ENCODE measurements at regions not wholly inside any gene's neighbourhood (a gene's known extent, or its start where the extent isn't known, plus 50 kb on each side); places are given as distances from the start of the nearest gene placed in this dataset.
A peak's percentile ranks its signal among the peaks of the same experiment; 100 is the strongest.

DNA sequence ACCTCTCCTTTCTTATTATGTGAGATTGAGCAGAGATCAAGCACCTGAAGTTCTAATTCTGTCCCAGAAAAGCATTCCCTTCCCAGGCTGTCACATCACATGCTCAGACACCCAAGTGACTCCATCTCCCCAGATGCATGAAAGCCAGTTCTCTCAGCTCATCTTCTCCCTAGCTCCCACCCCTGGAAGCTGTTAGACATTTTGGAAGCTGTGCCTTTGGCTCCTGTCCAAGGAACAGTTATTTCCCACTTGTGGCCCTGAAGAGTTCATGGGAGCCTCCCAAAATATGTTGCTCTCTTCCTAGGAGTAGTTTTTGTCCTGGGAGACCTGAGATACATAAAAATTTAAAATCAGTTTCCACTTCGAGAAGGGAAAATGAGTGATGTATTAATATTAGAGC lies 161.4 kb upstream of the GAS1 start:
- no peak overlapping the region for H3K27ac ChIP-seq
- TF ChIP-seq, protein P1, sequence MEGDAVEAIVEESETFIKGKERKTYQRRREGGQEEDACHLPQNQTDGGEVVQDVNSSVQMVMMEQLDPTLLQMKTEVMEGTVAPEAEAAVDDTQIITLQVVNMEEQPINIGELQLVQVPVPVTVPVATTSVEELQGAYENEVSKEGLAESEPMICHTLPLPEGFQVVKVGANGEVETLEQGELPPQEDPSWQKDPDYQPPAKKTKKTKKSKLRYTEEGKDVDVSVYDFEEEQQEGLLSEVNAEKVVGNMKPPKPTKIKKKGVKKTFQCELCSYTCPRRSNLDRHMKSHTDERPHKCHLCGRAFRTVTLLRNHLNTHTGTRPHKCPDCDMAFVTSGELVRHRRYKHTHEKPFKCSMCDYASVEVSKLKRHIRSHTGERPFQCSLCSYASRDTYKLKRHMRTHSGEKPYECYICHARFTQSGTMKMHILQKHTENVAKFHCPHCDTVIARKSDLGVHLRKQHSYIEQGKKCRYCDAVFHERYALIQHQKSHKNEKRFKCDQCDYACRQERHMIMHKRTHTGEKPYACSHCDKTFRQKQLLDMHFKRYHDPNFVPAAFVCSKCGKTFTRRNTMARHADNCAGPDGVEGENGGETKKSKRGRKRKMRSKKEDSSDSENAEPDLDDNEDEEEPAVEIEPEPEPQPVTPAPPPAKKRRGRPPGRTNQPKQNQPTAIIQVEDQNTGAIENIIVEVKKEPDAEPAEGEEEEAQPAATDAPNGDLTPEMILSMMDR (conservative IDR thresholded peaks at IDR 0.05) = no peak

DNA sequence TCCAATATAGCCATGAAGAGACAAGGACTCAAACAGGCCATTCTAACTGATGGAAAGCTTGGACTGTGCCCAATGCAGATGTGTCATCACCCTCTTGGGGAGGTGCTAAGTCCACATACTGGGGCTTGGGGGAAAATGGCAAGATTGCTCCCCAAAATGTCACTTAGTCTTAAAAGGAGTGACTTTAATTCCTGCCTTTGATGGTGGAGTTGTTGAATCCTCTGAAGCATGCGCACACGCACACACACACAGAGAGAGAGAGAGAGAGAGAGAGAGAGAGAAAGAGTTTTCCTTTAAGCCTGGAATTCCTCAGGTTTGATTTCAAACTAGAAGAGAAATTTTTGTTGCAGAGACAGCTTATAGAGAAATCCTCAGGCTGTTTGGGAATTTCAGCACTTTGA lies 161.9 kb upstream of the GAS1 start:
- TF ChIP-seq, protein P1 (conservative IDR thresholded peaks at IDR 0.05) = no peak
- no peak overlapping the region for H3K27ac ChIP-seq

DNA sequence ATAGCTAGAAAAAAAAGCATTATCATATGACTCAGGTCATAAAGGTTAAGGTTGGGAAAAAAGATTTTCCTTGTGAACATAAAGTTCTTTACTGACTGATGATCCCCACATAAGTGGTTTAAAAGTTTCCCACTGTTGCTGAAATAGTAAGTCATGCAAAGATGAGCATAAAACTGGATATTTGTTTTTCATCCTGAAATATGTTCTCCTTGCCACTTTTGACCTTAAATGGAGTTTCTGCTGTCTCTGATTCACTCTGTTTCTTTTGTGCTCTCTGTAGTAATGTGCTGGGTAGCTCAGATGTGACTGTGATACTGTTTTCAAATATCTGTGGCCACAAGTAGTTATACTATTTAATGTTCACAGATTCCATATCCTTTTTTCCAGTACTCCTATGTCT lies 162.5 kb upstream of the GAS1 start:
- TF ChIP-seq, protein P1 (conservative IDR thresholded peaks at IDR 0.05) = no peak
- no peak overlapping the region for H3K27ac ChIP-seq

DNA sequence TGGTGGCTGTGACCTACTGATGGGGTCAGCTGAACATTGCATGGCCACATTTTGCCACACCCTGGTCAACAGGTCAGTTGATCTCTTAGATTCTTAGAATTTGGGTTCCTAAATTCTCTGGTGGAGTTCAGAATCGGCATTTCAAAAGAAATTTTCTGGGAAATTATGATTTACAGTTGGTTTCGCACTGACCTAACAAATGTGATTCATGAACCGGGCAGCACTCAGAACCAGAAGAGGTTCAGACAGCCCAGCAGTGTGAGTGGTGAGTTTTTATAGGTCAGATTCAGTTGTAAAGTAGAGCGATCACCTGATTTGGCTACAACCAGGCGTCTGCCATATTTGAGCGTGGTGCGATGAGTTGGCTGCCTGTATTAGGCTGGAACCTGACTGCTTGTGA lies 163.7 kb upstream of the GAS1 start:
- TF ChIP-seq, protein P1 (conservative IDR thresholded peaks at IDR 0.05) = no peak
- no peak overlapping the region for H3K27ac ChIP-seq

DNA sequence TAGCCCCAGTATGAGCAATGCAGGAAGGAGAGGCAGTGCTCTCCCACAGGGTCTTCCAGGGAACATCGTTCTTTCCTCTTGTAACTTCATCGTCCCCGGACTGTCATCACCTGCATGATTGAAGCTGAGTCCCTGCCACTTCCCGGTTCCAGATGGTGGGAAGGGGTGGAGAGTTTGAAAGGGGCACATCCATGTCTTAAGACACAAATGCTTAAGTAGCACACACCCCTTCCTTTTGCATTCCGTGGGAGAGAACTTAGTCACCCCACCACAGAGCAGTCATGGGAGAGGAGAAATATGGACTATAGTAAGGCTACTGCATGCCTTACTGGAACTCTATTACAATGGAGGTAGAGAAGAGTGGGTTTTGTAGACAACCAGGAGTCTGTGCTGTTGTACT lies 165.3 kb upstream of the GAS1 start:
- TF ChIP-seq, protein P1 (conservative IDR thresholded peaks at IDR 0.05) = no peak
- H3K27ac ChIP-seq = no peak overlapping the region

DNA sequence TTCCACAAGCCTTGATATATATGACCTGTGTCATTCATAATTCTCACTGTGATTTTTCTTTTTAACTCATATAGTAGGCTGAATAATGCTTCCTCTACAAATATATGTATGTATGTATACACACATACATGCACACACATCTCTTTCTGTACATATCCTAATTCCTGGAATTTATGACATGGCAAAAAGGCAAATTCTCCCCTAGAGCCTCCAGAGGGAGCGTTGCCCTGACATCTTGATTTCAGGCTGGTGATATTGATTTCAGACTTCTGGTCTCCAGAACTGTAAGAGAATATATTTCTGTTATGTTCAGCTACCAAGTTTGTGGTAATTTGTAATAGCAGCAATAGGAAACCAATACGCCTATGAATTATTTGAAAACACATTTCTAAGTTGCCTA lies 166.6 kb upstream of the GAS1 start:
- TF ChIP-seq, protein P1 (conservative IDR thresholded peaks at IDR 0.05) = peak; percentile 58
- no peak overlapping the region for H3K27ac ChIP-seq

DNA sequence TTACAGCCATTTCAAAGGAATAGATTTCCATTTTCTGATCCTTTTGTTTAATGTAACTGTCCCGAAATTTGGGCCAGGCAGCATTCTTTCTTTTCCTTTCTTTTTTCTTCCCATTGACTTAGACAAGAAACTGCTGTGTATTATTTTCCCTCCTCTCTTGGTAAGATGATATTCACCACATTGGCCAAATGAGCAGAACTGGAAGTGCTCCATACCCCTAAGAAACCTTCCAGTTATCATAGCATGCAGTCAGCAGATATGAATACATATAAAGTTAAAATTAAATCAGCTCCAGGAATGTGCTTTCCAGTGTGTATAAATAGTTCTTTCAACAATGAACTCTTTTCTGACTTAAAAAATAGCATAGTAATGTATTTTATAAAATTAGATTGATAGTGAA lies 168.5 kb upstream of the GAS1 start:
- no peak overlapping the region for H3K27ac ChIP-seq
- TF ChIP-seq, protein P1 (conservative IDR thresholded peaks at IDR 0.05) = no peak

DNA sequence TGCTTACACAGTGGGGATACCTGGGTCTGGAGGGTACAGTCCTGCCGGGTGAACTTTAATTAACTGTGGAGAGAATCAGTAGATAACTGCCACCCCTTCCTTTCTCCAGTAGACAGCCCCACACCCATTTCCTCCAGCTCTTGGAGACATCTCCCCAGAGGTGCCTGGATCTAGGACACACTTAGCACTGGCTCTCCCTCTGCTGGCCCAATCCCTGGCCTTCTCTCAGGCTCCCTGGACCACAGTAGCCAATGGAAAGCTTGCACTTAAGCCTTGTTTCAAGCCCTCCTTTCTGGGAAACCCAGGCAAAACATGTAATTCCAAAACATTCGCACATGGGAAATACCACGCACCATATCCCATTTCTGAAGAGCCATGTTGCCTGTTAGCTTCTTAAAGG lies 169.2 kb upstream of the GAS1 start:
- TF ChIP-seq, protein P1 (conservative IDR thresholded peaks at IDR 0.05) = no peak
- no peak overlapping the region for H3K27ac ChIP-seq

Measured in VCaP (cell line).